NCI-H526 (cell line): ENCODE measurements at regions not wholly inside any gene's neighbourhood (a gene's known extent, or its start where the extent isn't known, plus 50 kb on each side); places are given as distances from the start of the nearest gene placed in this dataset.

ENCODE experiments used
- DNase-seq, 2 experiments: peaks; one replicate each; lab custom pipeline; 2025; lab: John Stamatoyannopoulos, UW

DNA sequence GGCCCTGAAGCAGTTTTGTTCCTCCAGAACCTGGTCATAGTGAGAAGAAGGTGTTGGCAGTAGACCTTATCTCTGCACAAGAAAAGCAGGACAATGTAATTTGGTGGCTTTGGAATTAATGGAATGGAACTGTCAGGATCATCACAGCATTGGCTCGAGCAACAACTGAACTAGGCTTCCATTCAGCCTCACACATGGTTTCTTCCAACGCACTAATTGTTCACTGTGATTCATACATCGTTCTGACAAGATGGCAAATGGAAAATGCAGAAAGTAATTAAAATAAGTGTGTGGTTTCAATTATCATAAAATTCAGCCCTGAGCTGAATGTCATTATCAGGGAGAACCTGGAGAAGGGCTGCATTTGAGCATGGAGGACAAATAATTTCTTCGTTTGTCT lies 80.6 kb downstream of the MFSD1 start:
- no peak for DNase-seq

DNA sequence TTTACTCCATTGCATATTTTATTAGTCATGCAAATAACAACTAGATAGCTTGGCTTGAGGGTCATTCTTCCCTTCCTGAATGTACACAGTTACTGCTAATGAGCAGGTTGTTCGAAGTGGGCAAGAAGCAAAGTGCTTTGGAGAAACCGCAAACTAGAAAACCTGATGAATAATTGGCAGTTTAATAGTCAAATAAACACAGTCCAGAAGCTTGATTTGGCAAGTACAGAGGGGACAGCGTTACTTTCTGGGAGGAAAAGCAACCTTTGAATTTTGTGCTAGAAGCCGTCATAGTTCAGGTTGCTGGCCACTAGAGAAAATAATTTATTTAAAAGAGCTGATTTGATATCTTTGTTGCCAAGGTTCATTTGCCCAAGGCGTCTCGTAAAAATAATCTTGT lies 94.9 kb downstream of the MFSD1 start:
- DNase-seq, result peak; percentile 36 to 39

DNA sequence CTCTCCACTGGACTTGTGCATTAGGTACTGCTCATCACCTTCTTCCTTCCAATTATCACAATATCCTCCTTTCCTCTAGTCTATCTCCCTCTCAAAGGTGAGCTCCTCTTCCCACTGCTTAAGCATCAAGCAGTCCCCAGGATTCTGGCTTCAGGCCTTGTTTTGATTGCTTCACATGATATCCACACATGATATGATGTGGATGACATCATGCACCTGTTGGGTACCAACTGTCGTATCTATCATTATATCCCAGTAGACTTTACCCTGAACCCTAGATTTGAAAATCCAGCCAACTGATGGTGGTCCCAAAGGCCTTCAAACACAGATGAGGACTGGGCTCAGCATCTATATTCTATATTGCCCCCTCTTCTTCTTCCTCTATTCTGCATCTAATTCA lies 104.9 kb downstream of the MFSD1 start:
- DNase-seq, result no peak

DNA sequence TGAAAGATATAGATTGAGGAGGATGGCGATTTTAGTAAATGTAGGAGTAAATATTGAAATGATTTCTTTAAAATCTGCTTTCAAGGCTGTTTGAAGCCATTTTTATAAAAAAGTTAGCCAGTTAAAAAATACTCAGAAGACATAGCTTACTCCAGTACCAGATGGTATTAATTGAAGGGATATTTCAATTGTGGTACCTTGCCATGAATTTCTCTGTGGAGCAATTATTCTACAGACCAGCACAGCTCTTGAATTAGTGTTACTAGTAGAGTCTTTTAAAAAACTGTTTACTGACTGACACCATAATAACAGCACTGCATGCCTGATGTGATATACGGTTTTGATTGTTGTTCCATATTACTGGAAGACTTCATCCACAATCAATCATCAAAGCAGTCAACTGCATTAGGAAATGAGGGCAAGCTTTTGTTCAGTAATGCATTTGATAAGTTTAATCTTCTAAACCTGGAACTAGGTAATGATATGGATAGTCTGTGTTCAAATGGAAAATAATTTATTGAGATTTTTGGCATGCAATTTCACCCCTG lies 106.4 kb downstream of the MFSD1 start:
- no peak for DNase-seq

DNA sequence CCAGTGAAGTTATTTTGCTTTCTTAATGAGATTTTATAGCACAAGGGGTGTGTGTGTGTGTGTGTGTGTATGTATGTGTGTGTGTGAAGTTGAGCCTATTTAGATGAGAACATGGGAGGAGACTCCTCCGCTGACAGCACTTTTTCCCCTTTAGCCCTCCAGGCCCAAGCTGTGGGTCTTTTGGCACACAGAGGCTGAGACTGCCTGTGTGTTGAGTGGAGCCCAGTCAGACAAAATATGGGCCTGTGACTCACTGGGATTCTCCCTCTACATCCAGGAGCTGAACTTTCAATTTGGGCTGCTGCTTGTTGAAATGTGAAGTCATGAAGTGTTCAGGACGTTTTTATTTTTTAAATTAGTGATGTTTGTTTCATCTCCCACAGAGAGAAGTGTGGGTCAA lies 108.0 kb downstream of the MFSD1 start:
- no peak for DNase-seq

DNA sequence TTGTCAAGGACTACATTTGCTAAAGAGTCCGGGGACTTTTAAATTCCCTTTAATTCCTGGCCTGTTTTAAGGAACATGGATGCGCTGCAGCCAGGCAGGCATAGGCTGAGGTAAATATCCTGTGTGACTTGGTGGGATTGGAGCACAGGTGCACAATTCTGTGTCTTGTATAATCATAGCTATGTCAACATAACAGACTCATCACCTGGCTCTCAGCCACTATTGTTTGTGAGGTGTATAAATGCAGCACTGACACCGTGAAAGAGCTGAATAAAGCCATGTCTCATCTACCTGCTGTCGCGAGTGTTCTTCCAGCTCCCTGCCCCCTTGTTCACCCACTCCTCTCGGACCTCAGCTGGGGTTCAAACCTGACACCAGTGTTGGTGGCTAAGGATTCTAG lies 109.7 kb downstream of the MFSD1 start:
- peak; percentile 24 to 25 for DNase-seq

DNA sequence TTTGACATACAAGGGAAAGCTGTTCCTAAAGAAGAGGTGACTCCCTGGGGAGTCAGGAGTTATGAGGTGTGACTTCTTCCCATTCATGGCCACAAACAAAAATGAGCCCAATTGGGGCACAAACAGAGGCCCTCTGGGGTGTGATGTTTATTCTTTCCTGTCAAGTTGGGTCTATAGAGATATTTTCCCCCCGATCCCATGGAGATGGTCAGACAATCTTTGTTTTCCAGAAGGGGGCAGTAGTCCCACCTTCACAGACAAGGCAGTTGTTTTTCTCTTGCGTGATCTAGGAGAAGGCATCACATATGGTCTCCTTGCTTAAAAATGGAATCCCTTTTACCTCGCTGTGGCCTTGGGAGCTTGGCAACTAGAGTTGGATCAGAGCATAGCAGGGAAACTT lies 110.3 kb downstream of the MFSD1 start:
- peak in 1 of 2 experiments; percentile 35 for DNase-seq

DNA sequence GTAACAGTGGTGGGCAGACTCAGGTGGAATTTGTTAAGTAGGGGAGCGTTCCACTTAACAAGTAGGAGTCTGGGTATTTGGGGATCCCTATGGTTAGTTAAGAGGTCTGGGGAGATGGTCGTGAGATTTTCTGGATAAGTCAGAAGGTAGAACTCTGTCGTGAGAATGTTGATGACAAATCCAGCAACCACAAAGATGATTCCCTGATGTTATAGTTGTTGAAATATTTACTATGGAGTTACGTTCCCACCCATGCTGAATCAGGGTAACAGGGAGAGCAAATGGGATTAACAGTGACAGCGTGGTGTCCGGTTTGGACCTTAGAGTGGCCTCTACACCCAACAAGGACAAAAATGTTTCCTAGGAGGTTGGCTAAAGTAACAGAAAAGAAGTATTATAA lies 110.8 kb downstream of the MFSD1 start:
- no peak for DNase-seq

DNA sequence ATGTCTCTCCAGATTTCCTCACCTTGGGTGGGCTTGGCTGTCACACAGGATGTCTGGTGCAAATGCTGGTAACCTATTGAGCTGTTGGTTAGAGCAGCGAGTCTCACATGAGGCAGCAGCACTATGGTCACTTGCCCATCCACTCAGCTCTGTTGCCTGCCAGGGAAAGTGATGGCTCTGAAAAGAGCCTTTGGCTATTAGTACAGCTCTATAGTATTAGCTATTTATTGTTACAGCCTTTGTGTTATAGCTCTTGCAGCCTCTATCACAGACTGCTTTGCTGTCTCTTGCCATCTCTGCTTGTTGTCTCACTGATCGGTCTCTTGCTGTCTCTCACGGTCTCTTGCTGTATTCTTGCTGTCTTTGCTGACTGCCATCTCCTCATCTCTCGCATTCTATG lies 114.3 kb downstream of the MFSD1 start:
- no peak for DNase-seq

DNA sequence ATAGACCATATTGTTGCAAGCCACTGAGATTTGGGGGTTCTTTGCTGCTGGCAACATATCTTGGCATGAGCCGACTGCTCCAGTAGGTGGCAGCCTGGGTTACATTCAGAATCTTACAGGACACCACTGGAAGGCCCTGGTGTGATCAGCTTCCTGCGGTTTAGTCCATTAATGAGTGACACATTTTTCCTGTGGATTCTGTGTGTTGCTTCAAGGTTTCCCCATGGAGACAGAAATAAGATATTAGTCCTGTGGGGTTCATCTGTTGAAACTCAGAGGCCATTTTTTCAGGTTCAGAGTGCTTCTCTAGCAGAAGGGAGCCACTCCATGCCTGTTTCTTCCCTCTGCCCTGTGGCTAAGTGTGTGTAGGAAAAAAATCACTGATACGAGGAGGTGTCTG lies 116.2 kb downstream of the MFSD1 start:
- peak; percentile 40 to 81 for DNase-seq

DNA sequence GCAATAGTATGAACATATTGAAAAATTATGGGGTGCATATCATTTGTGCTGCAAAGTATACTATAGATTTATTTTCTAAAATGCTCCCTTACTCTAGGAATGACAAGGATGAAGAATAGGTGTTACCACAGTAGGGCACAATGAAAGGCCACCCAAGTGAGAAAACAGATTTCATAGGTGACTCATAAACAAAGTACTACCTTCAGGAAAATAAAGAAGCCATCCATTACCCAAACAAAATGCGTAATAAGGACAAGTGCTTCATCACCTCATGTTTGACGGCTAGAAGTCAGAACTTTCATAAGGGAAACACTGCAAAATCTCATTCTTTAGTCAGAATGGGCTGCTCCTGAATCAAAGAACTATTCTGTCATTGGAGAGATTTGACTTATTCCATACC lies 116.6 kb downstream of the MFSD1 start:
- no peak for DNase-seq

DNA sequence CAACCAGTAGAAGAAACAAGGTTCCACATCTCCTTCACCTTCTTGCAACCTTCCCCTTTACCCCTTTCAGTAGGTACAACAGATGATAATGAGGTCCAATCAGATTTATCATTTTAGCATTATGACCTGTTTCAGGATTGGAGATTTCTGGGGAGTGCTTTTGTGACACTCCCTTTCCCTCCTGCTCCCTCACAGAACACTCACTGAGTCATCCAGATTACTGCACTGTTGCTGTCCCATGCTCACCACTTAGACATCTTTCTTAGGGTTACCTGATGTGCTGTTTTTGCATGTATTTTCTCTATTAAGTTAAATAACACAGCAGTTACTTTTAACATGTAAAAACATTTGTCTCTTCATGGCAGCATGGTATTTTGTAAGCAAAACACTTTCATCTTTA lies 118.5 kb downstream of the MFSD1 start:
- no peak for DNase-seq

DNA sequence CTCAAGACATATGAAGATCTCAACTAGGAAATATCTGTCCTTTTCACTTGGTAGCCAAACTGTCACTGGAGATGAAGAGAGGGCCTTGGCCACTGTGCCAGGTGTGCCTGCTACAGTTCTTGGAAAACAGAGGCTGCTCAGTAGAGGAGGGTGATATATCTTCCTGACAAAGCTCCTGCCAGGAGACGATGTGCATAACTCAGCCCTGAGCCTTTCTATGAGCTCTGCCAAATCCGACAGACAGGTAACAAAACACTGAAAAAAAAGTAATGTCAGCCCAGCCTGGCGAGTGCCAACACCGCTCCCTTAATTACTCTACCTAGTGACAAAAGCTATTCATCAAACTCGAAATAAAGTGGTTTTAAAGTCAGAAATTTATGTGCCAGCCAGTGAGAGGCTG lies 123.2 kb downstream of the MFSD1 start:
- no peak for DNase-seq

DNA sequence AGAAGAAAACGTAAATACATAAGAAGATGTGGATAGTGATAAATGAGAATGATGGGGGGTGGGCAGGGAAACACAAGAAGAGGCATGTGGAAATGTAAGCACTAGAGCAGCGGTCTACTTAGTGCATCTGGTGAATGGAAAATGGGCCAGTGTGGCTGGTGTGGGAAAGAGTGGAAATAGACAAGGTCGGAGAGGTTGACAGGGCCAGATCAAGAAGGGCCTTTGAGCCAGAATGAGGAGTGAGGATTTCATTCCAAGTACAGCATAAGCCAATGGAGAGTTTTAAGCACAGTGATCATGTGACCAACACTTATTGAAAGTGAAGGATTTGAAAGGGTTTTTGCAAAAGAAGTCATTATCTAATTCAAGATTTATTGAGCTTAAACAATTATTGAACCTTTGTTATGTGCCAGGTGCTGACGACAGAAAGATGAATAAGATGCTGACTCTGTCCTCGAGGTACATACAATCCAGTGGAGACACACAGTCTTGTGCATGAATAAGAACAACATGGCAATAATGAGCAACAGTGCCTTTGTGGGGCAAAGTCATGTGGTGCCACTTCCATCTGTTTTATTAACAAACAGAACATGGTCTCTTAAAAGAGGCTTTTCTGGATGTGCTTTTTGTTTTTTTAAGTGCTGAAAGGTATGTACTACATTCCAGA lies 124.1 kb downstream of the MFSD1 start:
- DNase-seq, result no peak

DNA sequence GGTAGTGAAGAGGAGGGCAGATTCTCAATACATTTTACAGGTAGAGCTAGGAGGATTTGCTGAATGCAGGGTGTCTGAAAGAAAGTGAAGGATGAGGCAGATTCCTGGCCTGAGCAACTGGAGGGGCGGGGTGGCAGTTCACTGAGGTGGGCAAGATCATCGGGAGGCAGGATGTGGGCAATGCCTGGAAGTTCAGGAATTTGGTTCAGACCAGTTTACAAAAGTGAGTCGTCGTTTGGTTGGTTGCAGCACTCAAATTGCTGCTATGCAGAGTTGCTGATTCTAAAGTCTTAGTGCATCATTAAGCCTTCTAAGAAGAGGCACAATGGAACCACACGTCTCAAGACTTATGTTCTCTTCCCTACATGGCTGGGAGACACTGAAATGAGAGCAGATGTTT lies 134.0 kb downstream of the MFSD1 start:
- no peak for DNase-seq

DNA sequence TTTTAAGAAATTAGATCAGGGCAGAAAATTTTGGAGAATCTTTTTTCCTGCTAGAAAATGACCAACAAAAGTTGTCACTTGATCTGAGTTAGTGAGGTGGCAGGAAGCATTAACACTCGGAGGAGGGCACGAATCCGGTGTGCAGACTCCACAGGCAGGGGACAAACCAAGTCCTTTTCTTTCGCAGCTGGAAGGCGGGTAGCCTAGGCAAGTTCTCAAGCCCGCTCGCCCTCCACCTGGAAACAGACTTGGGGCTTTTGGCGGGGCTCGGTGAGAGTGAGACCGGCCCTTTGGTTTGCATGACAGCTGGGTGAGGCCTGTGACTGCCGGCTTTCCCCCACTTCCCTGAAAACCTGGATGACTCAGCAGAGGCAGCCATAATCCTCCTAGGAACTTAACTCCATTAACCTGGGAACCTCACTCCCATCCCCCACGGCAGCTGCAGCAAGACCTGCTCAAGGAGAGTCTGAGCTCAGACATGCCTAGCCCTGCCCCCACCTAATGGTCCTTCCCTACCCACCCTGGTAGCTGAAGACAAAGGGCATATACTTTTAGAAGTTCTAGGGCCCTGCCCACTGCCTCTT lies 134.8 kb downstream of the MFSD1 start:
- DNase-seq, result no peak

DNA sequence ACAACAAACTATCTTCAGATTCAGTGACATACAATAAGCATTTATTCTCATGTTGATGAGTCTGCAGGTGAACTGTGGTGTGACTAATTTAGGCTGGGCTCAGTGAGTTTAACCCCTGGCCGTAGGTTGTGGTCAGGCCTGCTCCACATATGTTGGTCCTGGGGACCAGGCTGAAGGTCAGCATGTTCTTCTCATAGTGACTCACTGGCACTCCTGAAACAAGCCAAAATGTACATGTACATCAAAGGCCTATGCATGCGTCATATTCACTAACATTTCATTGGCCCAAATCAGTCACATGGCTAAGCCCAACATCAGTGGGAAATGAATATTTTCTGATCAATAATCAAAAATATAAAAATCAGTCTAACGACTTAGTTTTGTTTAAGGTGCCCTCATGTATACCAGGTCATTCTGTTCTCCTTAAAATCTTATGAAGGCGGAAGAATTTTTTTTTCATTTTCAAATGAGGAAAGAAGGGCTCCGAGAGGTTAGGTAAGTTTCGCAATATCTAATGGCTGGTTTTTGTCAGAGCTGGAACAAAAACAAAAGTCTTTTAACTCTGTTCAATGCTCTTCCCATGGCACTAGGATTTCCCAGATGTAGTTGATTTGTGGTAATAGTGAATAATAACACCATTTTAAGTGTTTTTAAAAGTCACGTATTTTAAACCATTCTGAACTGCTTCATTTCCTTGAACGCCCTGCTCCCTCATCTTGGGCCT lies 148.5 kb downstream of the MFSD1 start:
- no peak for DNase-seq

DNA sequence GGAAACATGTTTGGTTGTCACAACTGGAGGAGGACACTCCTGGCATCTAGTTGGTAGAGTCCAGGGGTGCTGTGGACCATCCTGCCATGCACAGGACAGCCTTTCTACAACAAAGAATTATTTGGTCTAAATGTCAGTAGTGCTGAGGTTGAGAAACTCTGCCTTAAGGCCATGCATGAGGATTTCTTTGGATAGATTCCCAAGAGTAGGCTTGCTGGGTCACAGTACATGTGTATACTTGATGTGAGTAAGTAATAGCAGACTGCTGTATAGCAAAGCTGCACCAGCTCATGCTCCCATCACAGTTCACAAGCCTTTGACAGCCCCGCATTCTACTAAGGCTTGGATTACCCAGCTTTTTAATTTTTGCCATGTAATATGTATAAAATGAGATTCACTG lies 151.3 kb downstream of the MFSD1 start:
- DNase-seq, result no peak

DNA sequence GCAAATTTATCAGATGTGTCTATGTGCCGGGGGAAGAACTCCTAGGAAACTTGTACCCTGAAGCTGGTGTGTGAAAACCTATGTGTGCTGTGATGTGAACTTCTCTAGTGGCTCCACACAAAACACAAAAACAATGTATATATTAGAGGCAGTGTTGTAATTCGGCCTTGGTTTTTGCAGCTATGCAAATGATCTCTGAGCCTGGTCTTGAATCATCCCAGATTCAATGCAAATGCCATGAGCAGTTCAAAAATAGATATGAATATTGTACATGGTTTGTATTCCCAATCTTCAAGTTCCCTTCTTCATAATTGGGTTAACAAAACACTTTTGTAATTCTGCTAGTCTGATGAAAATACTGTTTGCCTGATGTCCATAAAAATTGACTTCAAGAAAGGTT lies 152.6 kb downstream of the MFSD1 start:
- DNase-seq, result peak; percentile 78 to 86

DNA sequence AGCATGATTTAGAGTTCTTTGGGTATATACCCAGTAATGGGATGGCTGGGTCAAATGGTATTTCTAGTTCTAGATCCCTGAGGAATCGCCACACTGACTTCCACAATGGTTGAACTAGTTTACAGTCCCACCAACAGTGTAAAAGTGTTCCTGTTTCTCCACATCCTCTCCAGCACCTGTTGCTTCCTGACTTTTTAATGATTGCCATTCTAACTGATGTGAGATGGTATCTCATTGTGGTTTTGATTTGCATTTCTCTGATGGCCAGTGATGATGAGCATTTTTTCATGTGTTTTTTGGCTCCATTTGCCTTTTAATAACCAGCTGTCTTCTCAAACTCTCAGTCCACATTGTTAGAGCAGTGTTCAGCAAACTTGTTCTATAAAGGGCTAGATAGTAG lies 155.9 kb downstream of the MFSD1 start:
- DNase-seq, result peak; percentile 13 to 23

DNA sequence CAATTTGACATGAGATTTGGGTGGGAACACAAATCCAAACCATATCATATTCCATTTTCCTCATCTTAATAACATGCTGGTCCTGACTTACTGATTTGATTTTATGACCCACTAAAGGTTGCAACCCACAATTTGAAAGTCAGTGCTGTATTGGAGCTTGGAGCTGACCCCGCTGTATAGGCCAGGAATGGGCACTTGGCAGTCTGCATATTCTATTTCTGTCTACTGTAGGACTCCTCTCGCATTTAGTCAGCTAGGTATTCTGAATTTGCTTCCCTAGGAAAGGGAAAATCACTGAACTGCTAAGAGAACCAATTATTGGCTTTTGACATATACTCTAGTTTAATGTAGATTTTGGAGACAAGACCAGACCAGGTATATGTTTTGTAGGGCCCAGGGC lies 157.0 kb downstream of the MFSD1 start:
- DNase-seq, result no peak

DNA sequence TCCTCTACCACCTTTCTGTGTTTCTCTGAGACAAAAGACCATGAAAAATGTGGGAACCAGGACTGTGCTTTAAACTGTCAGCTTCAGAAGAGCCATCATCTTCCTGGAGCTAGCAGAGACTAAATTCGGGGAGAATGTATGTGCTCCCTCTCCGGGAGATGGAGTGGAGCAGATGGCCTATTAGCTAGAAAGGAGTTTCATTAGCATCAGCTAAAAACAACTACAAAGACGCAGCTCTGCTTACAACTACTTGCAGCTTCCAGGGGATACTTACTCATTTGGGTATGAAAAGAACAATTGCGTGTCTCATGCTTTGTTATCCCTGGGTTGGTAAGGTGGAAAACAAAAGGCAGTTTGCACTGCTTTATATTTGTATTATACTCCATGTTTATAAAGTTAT lies 159.6 kb downstream of the MFSD1 start:
- DNase-seq, result peak in 1 of 2 experiments; percentile 52

DNA sequence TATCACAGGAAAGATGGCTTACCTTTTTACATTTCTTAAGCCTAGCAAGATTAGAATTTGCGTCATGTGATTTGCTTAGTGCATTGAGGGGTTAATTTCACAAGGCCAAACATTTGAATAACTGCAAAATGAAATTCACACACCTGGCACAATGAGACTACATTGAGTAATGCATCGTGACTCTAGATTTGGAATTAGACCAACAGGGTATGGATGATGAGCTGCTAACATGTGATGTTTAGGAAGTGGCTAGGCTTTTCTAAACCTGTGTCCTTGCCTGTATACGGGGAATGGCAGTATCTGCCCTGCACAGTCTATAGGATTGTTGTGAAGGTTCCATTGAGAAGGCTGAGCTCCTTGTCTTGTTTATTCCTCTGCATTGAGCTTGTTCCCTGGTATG lies 160.1 kb downstream of the MFSD1 start:
- peak; percentile 93 to 95 for DNase-seq
